ENCODE measurements at regions not wholly inside any gene's neighbourhood (a gene's known extent, or its start where the extent isn't known, plus 50 kb on each side); places are given as distances from the start of the nearest gene placed in this dataset.

DNA sequence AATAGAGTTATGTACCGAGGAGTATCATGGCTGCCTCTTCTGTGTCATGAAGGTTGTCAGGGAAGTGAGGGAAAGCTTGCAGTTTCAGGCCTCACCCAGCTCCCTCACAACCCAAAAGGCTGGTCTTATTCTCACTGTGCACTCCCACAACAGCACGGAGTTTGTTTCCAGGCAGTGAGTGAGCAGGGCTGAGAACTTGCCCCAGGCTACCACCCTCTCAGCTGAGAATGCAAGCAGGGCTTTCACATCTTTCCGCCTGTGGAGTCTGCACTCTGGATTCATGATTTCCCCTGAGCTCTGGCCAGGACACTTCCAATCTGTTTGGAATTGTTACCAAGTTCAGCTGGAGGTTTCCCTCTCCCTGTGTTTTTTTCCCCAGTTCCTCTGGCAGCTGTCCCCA, 2284.7 kb upstream of the PCDH20 start:
- Histone ChIP-seq H3K27me3 (ENCODE audit: insufficient read depth, low read length) (no peaks in the 10 kb centered on the region), H3K14ac (ENCODE audit: insufficient read depth, low read length) (no peak overlapping the region), H3K27ac (ENCODE audit: insufficient read length, low read depth, low read length) (no peak overlapping the region), H3K79me2 (ENCODE audit: insufficient read depth, low read length) (no peaks in the 10 kb centered on the region), H2AK5ac (ENCODE audit: insufficient read length, low read length) (no peak overlapping the region), H4K91ac (ENCODE audit: insufficient read length, low read depth, low read length) (no peak overlapping the region), H3K18ac (ENCODE audit: insufficient read length, low read depth, low read length) (no peak overlapping the region), H2BK5ac (ENCODE audit: insufficient read length, low read length) (no peak overlapping the region), H2BK15ac (ENCODE audit: low read depth, low read length) (no peak overlapping the region), H3K9me3 (ENCODE audit: control insufficient read depth, low read depth, low read length) (no peaks in the 10 kb centered on the region), H3K4me1 (ENCODE audit: insufficient read depth, low read length) (no peaks in the 10 kb centered on the region), H3K23me2 (ENCODE audit: insufficient read length, low read depth, low read length, poor library complexity, severe bottlenecking) (no peaks in the 10 kb centered on the region), H2BK12ac (ENCODE audit: insufficient read length, low read depth, low read length) (no peak overlapping the region), H3K23ac (ENCODE audit: insufficient read length, low read depth, low read length) (no peak overlapping the region), H3K9ac (ENCODE audit: extremely low read depth, insufficient read length, low read length) (no peak overlapping the region), H2BK120ac (ENCODE audit: low read depth, low read length, poor library complexity, severe bottlenecking) (no peak overlapping the region), H4K20me1 (ENCODE audit: control insufficient read depth, insufficient read depth, insufficient read length) (no peaks in the 10 kb centered on the region), H3K4ac (ENCODE audit: low read depth, low read length) (no peak overlapping the region), H2BK20ac (ENCODE audit: low read depth, low read length, poor library complexity, severe bottlenecking) (no peak overlapping the region), H3T11ph (ENCODE audit: low read length) (no peak overlapping the region), H2AFZ (ENCODE audit: low read length) (no peak overlapping the region), H4K8ac (replicated peaks; ENCODE audit: insufficient read length, low read depth, low read length) (no peak overlapping the region), H3K79me1 (ENCODE audit: insufficient read depth, low read depth, low read length, poor library complexity, severe bottlenecking) (no peaks in the 10 kb centered on the region), H3K4me2 (ENCODE audit: insufficient read depth, insufficient read length, low read length) (no peak overlapping the region), H3K56ac (ENCODE audit: insufficient read length, low read depth, low read length) (no peak overlapping the region), H4K5ac (ENCODE audit: insufficient read length, low read depth, low read length) (no peak overlapping the region)
- Mint-ChIP-seq H3K36me3 (ENCODE audit: insufficient read depth in 1 of 3, low read depth in 3 of 3) (no peaks in the 10 kb centered on the region), H3K9me3 (no peaks in the 10 kb centered on the region; a peak in 1 of 5 replicates), H3K27me3 (ENCODE audit: low read depth) (no peaks in the 10 kb centered on the region), H3K4me1 (no peaks in the 10 kb centered on the region), H3K27ac (peak overlapping the region in 1 of 3 experiments; percentile 71; a peak in 1 of 7 replicates), H3K4me3 (no peak overlapping the region)
- no CpG with 5 or more reads among the region's 3 CpGs for WGBS (ENCODE audit: extremely low coverage, insufficient read length, low lambda C conversion rate)
- DNase-seq: no peak
- TF ChIP-seq, protein P1, sequence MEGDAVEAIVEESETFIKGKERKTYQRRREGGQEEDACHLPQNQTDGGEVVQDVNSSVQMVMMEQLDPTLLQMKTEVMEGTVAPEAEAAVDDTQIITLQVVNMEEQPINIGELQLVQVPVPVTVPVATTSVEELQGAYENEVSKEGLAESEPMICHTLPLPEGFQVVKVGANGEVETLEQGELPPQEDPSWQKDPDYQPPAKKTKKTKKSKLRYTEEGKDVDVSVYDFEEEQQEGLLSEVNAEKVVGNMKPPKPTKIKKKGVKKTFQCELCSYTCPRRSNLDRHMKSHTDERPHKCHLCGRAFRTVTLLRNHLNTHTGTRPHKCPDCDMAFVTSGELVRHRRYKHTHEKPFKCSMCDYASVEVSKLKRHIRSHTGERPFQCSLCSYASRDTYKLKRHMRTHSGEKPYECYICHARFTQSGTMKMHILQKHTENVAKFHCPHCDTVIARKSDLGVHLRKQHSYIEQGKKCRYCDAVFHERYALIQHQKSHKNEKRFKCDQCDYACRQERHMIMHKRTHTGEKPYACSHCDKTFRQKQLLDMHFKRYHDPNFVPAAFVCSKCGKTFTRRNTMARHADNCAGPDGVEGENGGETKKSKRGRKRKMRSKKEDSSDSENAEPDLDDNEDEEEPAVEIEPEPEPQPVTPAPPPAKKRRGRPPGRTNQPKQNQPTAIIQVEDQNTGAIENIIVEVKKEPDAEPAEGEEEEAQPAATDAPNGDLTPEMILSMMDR (conservative IDR thresholded peaks at IDR 0.05): no peak
